CD4-positive, alpha-beta T cell treated with Interleukin-17A for 1 hour (primary cell): ENCODE measurements at regions not wholly inside any gene's neighbourhood (a gene's known extent, or its start where the extent isn't known, plus 50 kb on each side); places are given as distances from the start of the nearest gene placed in this dataset.
A peak's percentile ranks its signal among the peaks of the same experiment; 100 is the strongest.
"Not testable (repeated sequence)": the region's sequence is repeated elsewhere in the genome, so short reads cannot be mapped to it uniquely, and the experiment has no call there.

Experiments used
- DNase-seq: peaks from one replicate; pipeline ENCODE4 v3.0.0-alpha.2; 2020

- DNase-seq = no peak
Measured at GRCh38 chr14:103186909-103187586, 63.8 kb downstream of the TNFAIP2 start.

- DNase-seq = no peak
Measured at GRCh38 chr14:103187911-103188310, 64.7 kb downstream of the TNFAIP2 start.

GRCh38 chr14:103188810-103189480 is 65.7 kb downstream of the TNFAIP2 start:
- peak; percentile 13 for DNase-seq

- no peak for DNase-seq
Measured at GRCh38 chr14:103189481-103190470, 66.5 kb downstream of the TNFAIP2 start.

- no peak for DNase-seq
Measured at GRCh38 chr14:103190741-103191140, 67.5 kb downstream of the TNFAIP2 start.

- DNase-seq = no peak
Measured at GRCh38 chr14:103191844-103192243, 68.6 kb downstream of the TNFAIP2 start.

GRCh38 chr14:103192246-103192840 is 69.1 kb downstream of the TNFAIP2 start:
- DNase-seq = no peak

- not testable (repeated sequence) for DNase-seq
Measured at GRCh38 chr14:103192861-103193260, 69.6 kb downstream of the TNFAIP2 start.

GRCh38 chr14:103193491-103193890 is 70.2 kb downstream of the TNFAIP2 start:
- DNase-seq = not testable (repeated sequence)

GRCh38 chr14:103194256-103195045 is 71.2 kb downstream of the TNFAIP2 start:
- DNase-seq = no peak

- no peak for DNase-seq
Measured at GRCh38 chr14:103195828-103196615, 72.8 kb downstream of the TNFAIP2 start.

GRCh38 chr14:103196716-103197115 is 73.5 kb downstream of the TNFAIP2 start:
- no peak for DNase-seq

- DNase-seq = no peak
Measured at GRCh38 chr14:103198131-103199105, 75.2 kb downstream of the TNFAIP2 start.

- no peak for DNase-seq
Measured at GRCh38 chr14:103199124-103199523, 75.9 kb downstream of the TNFAIP2 start.

- no peak for DNase-seq
Measured at GRCh38 chr14:103201801-103202200, 78.5 kb downstream of the TNFAIP2 start.

GRCh38 chr14:103204852-103205540 is 81.7 kb downstream of the TNFAIP2 start:
- no peak for DNase-seq

GRCh38 chr14:103205541-103205906 is 82.3 kb downstream of the TNFAIP2 start:
- DNase-seq = no peak

- no peak for DNase-seq
Measured at GRCh38 chr14:103206023-103206481, 82.8 kb downstream of the TNFAIP2 start.

- no peak for DNase-seq
Measured at GRCh38 chr14:103206836-103207387, 83.7 kb downstream of the TNFAIP2 start.
